ENCODE measurements at regions not wholly inside any gene's neighbourhood (a gene's known extent, or its start where the extent isn't known, plus 50 kb on each side); places are given as distances from the start of the nearest gene placed in this dataset.

DNA sequence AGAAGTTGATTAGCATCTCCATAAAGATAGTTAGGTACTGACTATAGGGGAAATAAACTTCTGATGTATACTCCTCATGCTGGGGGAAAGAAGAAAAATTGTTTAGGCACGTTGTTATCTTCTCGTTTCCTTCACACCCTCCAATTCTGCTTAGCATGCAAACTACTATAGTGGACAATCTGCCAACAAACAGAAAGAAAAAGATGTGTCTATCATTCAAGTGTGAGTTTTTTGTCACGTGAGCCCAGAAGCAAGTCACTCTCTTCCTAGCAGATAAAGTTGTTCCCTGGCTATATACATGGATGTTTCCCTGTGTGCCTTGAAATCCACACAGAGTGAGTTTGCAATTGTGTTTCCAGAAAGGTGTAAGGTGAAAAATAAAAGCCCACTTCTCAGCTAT, 318.4 kb downstream of the CWC27 start:
- ChIA-PET CTCF (no interaction called here), POLR2A (ENCODE audit: low non-redundant PET) (no interaction called here)
- TF ChIP-seq, protein P1, sequence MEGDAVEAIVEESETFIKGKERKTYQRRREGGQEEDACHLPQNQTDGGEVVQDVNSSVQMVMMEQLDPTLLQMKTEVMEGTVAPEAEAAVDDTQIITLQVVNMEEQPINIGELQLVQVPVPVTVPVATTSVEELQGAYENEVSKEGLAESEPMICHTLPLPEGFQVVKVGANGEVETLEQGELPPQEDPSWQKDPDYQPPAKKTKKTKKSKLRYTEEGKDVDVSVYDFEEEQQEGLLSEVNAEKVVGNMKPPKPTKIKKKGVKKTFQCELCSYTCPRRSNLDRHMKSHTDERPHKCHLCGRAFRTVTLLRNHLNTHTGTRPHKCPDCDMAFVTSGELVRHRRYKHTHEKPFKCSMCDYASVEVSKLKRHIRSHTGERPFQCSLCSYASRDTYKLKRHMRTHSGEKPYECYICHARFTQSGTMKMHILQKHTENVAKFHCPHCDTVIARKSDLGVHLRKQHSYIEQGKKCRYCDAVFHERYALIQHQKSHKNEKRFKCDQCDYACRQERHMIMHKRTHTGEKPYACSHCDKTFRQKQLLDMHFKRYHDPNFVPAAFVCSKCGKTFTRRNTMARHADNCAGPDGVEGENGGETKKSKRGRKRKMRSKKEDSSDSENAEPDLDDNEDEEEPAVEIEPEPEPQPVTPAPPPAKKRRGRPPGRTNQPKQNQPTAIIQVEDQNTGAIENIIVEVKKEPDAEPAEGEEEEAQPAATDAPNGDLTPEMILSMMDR (conservative IDR thresholded peaks at IDR 0.05; ENCODE audit: low read depth) = no peak
- no peak overlapping the region for H3K27ac ChIP-seq
- no peak for DNase-seq (ENCODE audit: low spot score)

DNA sequence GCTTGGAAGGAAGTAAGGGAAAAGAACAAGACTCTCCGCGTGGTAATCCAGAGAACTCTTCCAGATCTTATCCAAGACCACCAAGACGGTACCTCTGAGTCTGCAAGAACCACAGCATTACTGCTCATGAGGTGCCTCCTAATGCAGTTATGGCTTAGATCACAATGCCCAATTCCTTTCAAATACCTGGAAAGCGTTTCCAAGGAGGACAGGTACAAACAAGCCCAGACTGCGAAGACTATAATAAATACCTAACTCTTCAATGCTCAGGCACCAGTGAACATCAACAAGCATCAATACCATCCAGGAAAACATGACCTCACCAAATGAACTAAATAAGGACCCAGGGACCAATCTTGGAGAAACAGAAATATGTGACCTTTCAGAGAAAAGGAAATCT, 325.5 kb downstream of the CWC27 start:
- H3K27ac ChIP-seq = no peak overlapping the region
- POLR2A ChIA-PET (ENCODE audit: low non-redundant PET) = no interaction called here
- TF ChIP-seq, protein P1 (conservative IDR thresholded peaks at IDR 0.05; ENCODE audit: low read depth) = no peak
- CTCF ChIA-PET = interaction anchor here (0.6 kb wide), 1 partner anchor 49 kb away, joined by 3 read pairs; no protein-coding TSS in a partner anchor
- no peak for DNase-seq (ENCODE audit: low spot score)

DNA sequence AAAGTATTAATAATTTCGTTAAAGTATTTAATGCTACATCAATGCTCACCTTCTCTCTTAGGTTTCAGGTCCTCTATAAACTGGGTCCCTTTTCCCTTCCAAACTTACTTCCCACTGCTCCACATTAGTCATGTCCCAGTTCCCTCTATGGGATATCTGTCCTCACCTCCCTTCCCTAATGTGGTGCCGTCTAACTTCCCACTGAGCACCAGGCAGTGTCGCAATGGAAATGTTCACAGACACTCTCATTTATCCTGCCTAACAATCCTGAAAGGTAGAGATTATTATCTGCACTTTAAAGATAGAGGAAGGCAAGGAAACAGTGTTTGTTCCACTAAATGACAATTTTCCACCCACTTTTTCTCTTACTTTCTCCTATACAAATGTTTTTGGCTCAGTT, 329.7 kb downstream of the CWC27 start:
- H3K27ac ChIP-seq = no peak overlapping the region
- POLR2A ChIA-PET (ENCODE audit: low non-redundant PET) = no interaction called here
- TF ChIP-seq, protein P1 (conservative IDR thresholded peaks at IDR 0.05; ENCODE audit: low read depth) = no peak
- CTCF ChIA-PET = no interaction called here
- DNase-seq (ENCODE audit: low spot score) = no peak

Measured in RWPE1 (cell line).